ENCODE measurements at regions not wholly inside any gene's neighbourhood (a gene's known extent, or its start where the extent isn't known, plus 50 kb on each side); places are given as distances from the start of the nearest gene placed in this dataset.

GRCh38 chr17:73834684-73835343 lies 190.6 kb upstream of the SDK2 start:
- TF ChIP-seq CTCF (IDR thresholded peaks at IDR 0.05) (no peak), POLR2A (IDR thresholded peaks at IDR 0.05) (no peak)

All from testis (tissue), 2 donors.